HCT116 (cell line): ENCODE measurements at regions not wholly inside any gene's neighbourhood (a gene's known extent, or its start where the extent isn't known, plus 50 kb on each side); places are given as distances from the start of the nearest gene placed in this dataset.

Experiments
- CEBPB ChIP-seq: IDR thresholded peaks from 2 replicates; pipeline ENCODE4 v1.6.1; 2012; ENCODE audit warnings: low read depth
- ELF1 ChIP-seq: IDR thresholded peaks from 2 replicates; pipeline ENCODE4 v1.6.1; 2012; ENCODE audit warnings: low read depth, borderline replicate concordance
- EZH2 ChIP-seq: fragments of 200-600 bp; sonication (generic); IDR thresholded peaks from 2 replicates; pipeline ENCODE4 v1.6.1; 2017; ENCODE audit warnings: antibody characterized with exemption, mixed run types
- EZH2phosphoT487 ChIP-seq: fragments of 200-600 bp; IDR thresholded peaks from 2 replicates; pipeline ENCODE4 v1.6.1; 2018; ENCODE audit warnings: antibody characterized with exemption, borderline replicate concordance
- POLR2A ChIP-seq: IDR thresholded peaks from 2 replicates; pipeline ENCODE4 v1.7.0; 2011; ENCODE audit warnings: borderline replicate concordance; ENCODE audit not compliant: insufficient read depth, insufficient read length; ENCODE audit errors: extremely low read depth
- POLR2AphosphoS5 ChIP-seq: IDR thresholded peaks from 2 replicates; pipeline ENCODE4 v1.6.1; 2011; ENCODE audit warnings: mild to moderate bottlenecking, low read depth, low read length, moderate library complexity
- RAD21 ChIP-seq: IDR thresholded peaks from 2 replicates; pipeline ENCODE4 v1.6.1; 2012; ENCODE audit warnings: low read depth, mild to moderate bottlenecking
- SIN3A ChIP-seq: IDR thresholded peaks from 2 replicates; pipeline ENCODE4 v1.6.1; 2012; ENCODE audit warnings: low read depth
- SRF ChIP-seq: IDR thresholded peaks from 2 replicates; pipeline ENCODE4 v1.6.1; 2012; ENCODE audit warnings: low read depth
- TCF7L2 ChIP-seq: IDR thresholded peaks from 2 replicates; pipeline ENCODE4 v1.7.0; 2011; ENCODE audit warnings: borderline replicate concordance, inconsistent platforms; ENCODE audit not compliant: insufficient read depth, insufficient read length; ENCODE audit errors: extremely low read depth
- YY1 ChIP-seq: IDR thresholded peaks from 2 replicates; pipeline ENCODE4 v1.6.1; 2011; ENCODE audit warnings: low read length, low read depth, moderate library complexity, mild to moderate bottlenecking; ENCODE audit not compliant: insufficient replicate concordance; ENCODE audit errors: extremely low read depth
- ZFX ChIP-seq: fragments of 450-650 bp; IDR thresholded peaks from 2 replicates; pipeline ENCODE4 v1.6.1; 2017
- TF ChIP-seq, protein P1 (sequence below), 3 experiments: fragments of 200-600 bp in 1 of 3; sonication (generic) in 1 of 3; IDR thresholded peaks in 2 of 3; conservative IDR thresholded peaks in 1 of 3; 2 replicates each; pipeline ENCODE4 v1.5.1; 2012 to 2017; ENCODE audit warnings: low read depth in 2 of 3, low read length in 2 of 3, antibody characterized with exemption in 1 of 3, borderline replicate concordance in 1 of 3, control low read depth in 1 of 3, mild to moderate bottlenecking in 1 of 3, mixed read lengths in 1 of 3, mixed run types in 1 of 3, moderate library complexity in 1 of 3; ENCODE audit not compliant: insufficient read depth in 1 of 3
- TF ChIP-seq, protein P2 (sequence below): IDR thresholded peaks from 2 replicates; pipeline ENCODE4 v1.6.1; 2012; ENCODE audit warnings: low read depth

DNA sequence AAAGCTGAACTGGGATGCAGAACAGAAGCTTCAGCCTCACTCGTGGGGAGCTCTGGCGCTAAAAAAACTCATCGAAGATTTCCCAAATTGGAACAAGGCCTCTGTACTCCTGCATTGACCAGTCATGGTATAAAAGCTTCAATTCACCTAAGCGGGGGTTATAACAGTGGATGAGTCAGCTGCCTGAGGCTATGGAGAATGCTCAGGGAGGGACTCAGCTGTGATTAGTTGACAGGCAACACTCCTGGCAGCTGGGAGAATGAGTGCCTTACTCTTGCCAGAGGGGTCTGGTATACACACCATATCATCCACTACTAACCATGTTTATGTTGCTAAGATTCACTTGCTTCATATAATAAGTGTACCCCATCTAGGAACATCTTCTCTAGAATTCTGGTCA is 350.6 kb upstream of the VRK2 start:
- TF ChIP-seq, protein P1, sequence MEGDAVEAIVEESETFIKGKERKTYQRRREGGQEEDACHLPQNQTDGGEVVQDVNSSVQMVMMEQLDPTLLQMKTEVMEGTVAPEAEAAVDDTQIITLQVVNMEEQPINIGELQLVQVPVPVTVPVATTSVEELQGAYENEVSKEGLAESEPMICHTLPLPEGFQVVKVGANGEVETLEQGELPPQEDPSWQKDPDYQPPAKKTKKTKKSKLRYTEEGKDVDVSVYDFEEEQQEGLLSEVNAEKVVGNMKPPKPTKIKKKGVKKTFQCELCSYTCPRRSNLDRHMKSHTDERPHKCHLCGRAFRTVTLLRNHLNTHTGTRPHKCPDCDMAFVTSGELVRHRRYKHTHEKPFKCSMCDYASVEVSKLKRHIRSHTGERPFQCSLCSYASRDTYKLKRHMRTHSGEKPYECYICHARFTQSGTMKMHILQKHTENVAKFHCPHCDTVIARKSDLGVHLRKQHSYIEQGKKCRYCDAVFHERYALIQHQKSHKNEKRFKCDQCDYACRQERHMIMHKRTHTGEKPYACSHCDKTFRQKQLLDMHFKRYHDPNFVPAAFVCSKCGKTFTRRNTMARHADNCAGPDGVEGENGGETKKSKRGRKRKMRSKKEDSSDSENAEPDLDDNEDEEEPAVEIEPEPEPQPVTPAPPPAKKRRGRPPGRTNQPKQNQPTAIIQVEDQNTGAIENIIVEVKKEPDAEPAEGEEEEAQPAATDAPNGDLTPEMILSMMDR (IDR thresholded peaks at IDR 0.05 in 2 of 3, conservative IDR thresholded peaks at IDR 0.05 in 1 of 3; ENCODE audit: borderline replicate concordance in 1 of 3, insufficient read depth in 1 of 3, low read depth in 2 of 3, low read length in 2 of 3) = no peak
- TF ChIP-seq TCF7L2 (no peak), POLR2A (no peak), SIN3A (no peak), ELF1 (no peak), SRF (no peak), EZH2 (no peak), RAD21 (no peak), POLR2AphosphoS5 (no peak), EZH2phosphoT487 (no peak), YY1 (no peak), ZFX (no peak), CEBPB (no peak)
- TF ChIP-seq, protein P2, sequence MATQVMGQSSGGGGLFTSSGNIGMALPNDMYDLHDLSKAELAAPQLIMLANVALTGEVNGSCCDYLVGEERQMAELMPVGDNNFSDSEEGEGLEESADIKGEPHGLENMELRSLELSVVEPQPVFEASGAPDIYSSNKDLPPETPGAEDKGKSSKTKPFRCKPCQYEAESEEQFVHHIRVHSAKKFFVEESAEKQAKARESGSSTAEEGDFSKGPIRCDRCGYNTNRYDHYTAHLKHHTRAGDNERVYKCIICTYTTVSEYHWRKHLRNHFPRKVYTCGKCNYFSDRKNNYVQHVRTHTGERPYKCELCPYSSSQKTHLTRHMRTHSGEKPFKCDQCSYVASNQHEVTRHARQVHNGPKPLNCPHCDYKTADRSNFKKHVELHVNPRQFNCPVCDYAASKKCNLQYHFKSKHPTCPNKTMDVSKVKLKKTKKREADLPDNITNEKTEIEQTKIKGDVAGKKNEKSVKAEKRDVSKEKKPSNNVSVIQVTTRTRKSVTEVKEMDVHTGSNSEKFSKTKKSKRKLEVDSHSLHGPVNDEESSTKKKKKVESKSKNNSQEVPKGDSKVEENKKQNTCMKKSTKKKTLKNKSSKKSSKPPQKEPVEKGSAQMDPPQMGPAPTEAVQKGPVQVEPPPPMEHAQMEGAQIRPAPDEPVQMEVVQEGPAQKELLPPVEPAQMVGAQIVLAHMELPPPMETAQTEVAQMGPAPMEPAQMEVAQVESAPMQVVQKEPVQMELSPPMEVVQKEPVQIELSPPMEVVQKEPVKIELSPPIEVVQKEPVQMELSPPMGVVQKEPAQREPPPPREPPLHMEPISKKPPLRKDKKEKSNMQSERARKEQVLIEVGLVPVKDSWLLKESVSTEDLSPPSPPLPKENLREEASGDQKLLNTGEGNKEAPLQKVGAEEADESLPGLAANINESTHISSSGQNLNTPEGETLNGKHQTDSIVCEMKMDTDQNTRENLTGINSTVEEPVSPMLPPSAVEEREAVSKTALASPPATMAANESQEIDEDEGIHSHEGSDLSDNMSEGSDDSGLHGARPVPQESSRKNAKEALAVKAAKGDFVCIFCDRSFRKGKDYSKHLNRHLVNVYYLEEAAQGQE = no peak
